Thyroid gland (tissue), 4 donors: ENCODE measurements at regions not wholly inside any gene's neighbourhood (a gene's known extent, or its start where the extent isn't known, plus 50 kb on each side); places are given as distances from the start of the nearest gene placed in this dataset.

Experiments
- DNase-seq, 2 donors: peaks; one replicate each; pipeline ENCODE4 v3.0.0-alpha.2; 2019
- H3K27ac ChIP-seq, 3 donors: fragments of 200-600 bp; sonication (generic); 1 replicate in 2 of 3; 2 replicates in 1 of 3; pipeline ENCODE4 v1.5.1; 2016 to 2019; ENCODE audit warnings: mild to moderate bottlenecking in 1 of 3, moderate library complexity in 1 of 3
- H3K27me3 ChIP-seq: fragments of 200-600 bp; sonication (generic); one replicate; pipeline ENCODE4 v1.5.1; 2019
- H3K36me3 ChIP-seq, 2 donors: fragments of 200-600 bp; sonication (generic); one replicate each; pipeline ENCODE4 v1.5.1; 2016 to 2019
- H3K4me1 ChIP-seq, 2 donors: fragments of 200-600 bp; sonication (generic); one replicate each; pipeline ENCODE4 v1.5.1; 2017 to 2019
- H3K4me3 ChIP-seq, 3 donors: fragments of 200-600 bp; sonication (generic); replicated peaks in 1 of 3; 1 replicate in 2 of 3; 2 replicates in 1 of 3; pipeline ENCODE4 v1.5.1; 2016; ENCODE audit warnings: mild to moderate bottlenecking in 1 of 3
- H3K9me3 ChIP-seq: fragments of 200-600 bp; sonication (generic); one replicate; pipeline ENCODE4 v1.5.1; 2017
- CTCF ChIP-seq, 6 experiments: fragments of 200-600 bp in 3 of 6; fragments of 450-650 bp in 3 of 6; sonication (generic) in 3 of 6; IDR thresholded peaks; one replicate each; pipeline ENCODE4 v1.5.1; 2016 to 2019; ENCODE audit warnings: antibody characterized with exemption in 6 of 6, mild to moderate bottlenecking in 2 of 6, inconsistent platforms in 1 of 6, moderate library complexity in 1 of 6
- POLR2A ChIP-seq, 2 donors: fragments of 450-650 bp; IDR thresholded peaks; one replicate each; pipeline ENCODE4 v1.6.1; 2017; ENCODE audit warnings: antibody characterized with exemption in 2 of 2, mild to moderate bottlenecking in 2 of 2, moderate library complexity in 1 of 2
- WGBS, 2 donors: methylation state at CpG; one replicate each; pipeline ENCODE4 v1.1.5; 2017; 5-methylcytosine and 5-hydroxymethylcytosine counted together
- intact Hi-C: fragments of 100-400 bp; cut with DNase I; formaldehyde crosslinking; loops from one replicate; pipeline ENCODE4 v1.15.1; 2023

- H3K27me3 ChIP-seq: no peaks in the 10 kb centered on the region
- intact Hi-C loops: no loop called here
- no peak for DNase-seq
- TF ChIP-seq POLR2A (IDR thresholded peaks at IDR 0.05): no peak
- TF ChIP-seq CTCF (IDR thresholded peaks at IDR 0.05): no peak
- H3K27ac ChIP-seq: no peak overlapping the region
- H3K4me1 ChIP-seq: no peaks in the 10 kb centered on the region
- WGBS, 2 donors: 48 to 54% methylated on average over 19 to 21 of the region's 22 CpGs
- H3K9me3 ChIP-seq: no peaks in the 10 kb centered on the region
- H3K4me3 ChIP-seq: no peak overlapping the region
- H3K36me3 ChIP-seq: no peaks in the 10 kb centered on the region
These were observed 256.2 kb downstream of the FOXL1 start for GRCh38 chr16:86834451-86835035.

- Histone ChIP-seq H3K9me3 (no peaks in the 10 kb centered on the region), H3K4me1 (no peaks in the 10 kb centered on the region), H3K27ac (no peak overlapping the region), H3K27me3 (no peaks in the 10 kb centered on the region), H3K36me3 (no peaks in the 10 kb centered on the region), H3K4me3 (no peak overlapping the region)
- WGBS, 2 donors: 84 to 88% methylated on average over 15 of the region's 18 CpGs
- no peak for DNase-seq
- TF ChIP-seq POLR2A (IDR thresholded peaks at IDR 0.05): no peak
- TF ChIP-seq CTCF (IDR thresholded peaks at IDR 0.05): no peak
- intact Hi-C loops: no loop called here
These were observed 257.6 kb downstream of the FOXL1 start for GRCh38 chr16:86835982-86836381.

- no peaks in the 10 kb centered on the region for H3K27me3 ChIP-seq
- 82 to 84% methylated on average over 11 of the region's 11 CpGs for WGBS, 2 donors
- no peak for TF ChIP-seq CTCF (IDR thresholded peaks at IDR 0.05)
- no peak for TF ChIP-seq POLR2A (IDR thresholded peaks at IDR 0.05)
- H3K27ac ChIP-seq: no peak overlapping the region
- H3K4me1 ChIP-seq: no peaks in the 10 kb centered on the region
- no peak for DNase-seq
- no peaks in the 10 kb centered on the region for H3K9me3 ChIP-seq
- no peak overlapping the region for H3K4me3 ChIP-seq
- intact Hi-C loops: no loop called here
- no peaks in the 10 kb centered on the region for H3K36me3 ChIP-seq
These were observed 258.3 kb downstream of the FOXL1 start for GRCh38 chr16:86836503-86837129.

- intact Hi-C loops: no loop called here
- no peak overlapping the region for H3K4me3 ChIP-seq
- no peak for DNase-seq
- TF ChIP-seq POLR2A (IDR thresholded peaks at IDR 0.05) (no peak), CTCF (IDR thresholded peaks at IDR 0.05) (no peak)
- no peaks in the 10 kb centered on the region for H3K9me3 ChIP-seq
- no peaks in the 10 kb centered on the region for H3K4me1 ChIP-seq
- no peak overlapping the region for H3K27ac ChIP-seq
- WGBS, 2 donors: 92 to 94% methylated on average over 12 of the region's 12 CpGs
- no peaks in the 10 kb centered on the region for H3K27me3 ChIP-seq
- no peaks in the 10 kb centered on the region for H3K36me3 ChIP-seq
These were observed 265.5 kb downstream of the FOXL1 start for GRCh38 chr16:86843812-86844211.

- intact Hi-C loops: no loop called here
These were observed 266.3 kb downstream of the FOXL1 start for GRCh38 chr16:86844695-86845094.

More at GRCh38 chr16:86844695-86845094, 266.3 kb downstream of the FOXL1 start:
- no peaks in the 10 kb centered on the region for H3K9me3 ChIP-seq
- no peak overlapping the region for H3K27ac ChIP-seq
- H3K27me3 ChIP-seq: no peaks in the 10 kb centered on the region
- no peak overlapping the region for H3K4me3 ChIP-seq
- DNase-seq: no peak
- TF ChIP-seq CTCF (IDR thresholded peaks at IDR 0.05) (no peak), POLR2A (IDR thresholded peaks at IDR 0.05) (no peak)
- 47 to 75% methylated on average over 12 to 16 of the region's 16 CpGs for WGBS, 2 donors
- H3K4me1 ChIP-seq: no peaks in the 10 kb centered on the region
- no peaks in the 10 kb centered on the region for H3K36me3 ChIP-seq
